Tibial artery (tissue), 4 donors: ENCODE measurements at regions not wholly inside any gene's neighbourhood (a gene's known extent, or its start where the extent isn't known, plus 50 kb on each side); places are given as distances from the start of the nearest gene placed in this dataset.

Source experiments
- DNase-seq, 2 donors: peaks; one replicate each; pipeline ENCODE4 v3.0.0-alpha.2; 2019
- H3K27ac ChIP-seq, 2 donors: fragments of 200-600 bp; sonication (generic) in 1 of 2; 1 replicate in 1 of 2; 2 replicates in 1 of 2; pipeline ENCODE4 v1.5.1; 2018 to 2019; ENCODE audit warnings: mild to moderate bottlenecking in 1 of 2
- H3K27me3 ChIP-seq, 2 donors: fragments of 200-600 bp; sonication (generic) in 1 of 2; one replicate each; pipeline versions ENCODE4 v1.5.1 to v1.6.0; 2016 to 2019
- H3K36me3 ChIP-seq, 3 donors: fragments of 200-600 bp; sonication (generic) in 2 of 3; one replicate each; pipeline ENCODE4 v1.5.1; 2016 to 2019; ENCODE audit warnings: mild to moderate bottlenecking in 2 of 3
- H3K4me1 ChIP-seq, 4 donors: fragments of 200-600 bp; sonication (generic) in 2 of 4; 1 replicate in 3 of 4; 2 replicates in 1 of 4; pipeline ENCODE4 v1.5.1; 2016 to 2019
- H3K4me3 ChIP-seq, 2 donors: fragments of 200-600 bp; sonication (generic) in 1 of 2; 1 replicate in 1 of 2; 2 replicates in 1 of 2; pipeline ENCODE4 v1.5.1; 2018 to 2019; ENCODE audit warnings: mild to moderate bottlenecking in 2 of 2
- H3K9me3 ChIP-seq, 3 donors: fragments of 200-600 bp; sonication (generic) in 1 of 3; one replicate each; pipeline ENCODE4 v1.5.1; 2016 to 2019
- intact Hi-C: fragments of 100-400 bp; cut with DNase I; formaldehyde crosslinking; loops from one replicate; pipeline ENCODE4 v1.15.0; 2023; ENCODE audit warnings: low total_unique reads
- TF ChIP-seq, protein P1 (sequence below), 2 experiments: fragments of 200-600 bp in 1 of 2; fragments of 450-650 bp in 1 of 2; IDR thresholded peaks; one replicate each; pipeline ENCODE4 v1.5.1; 2017 to 2019; ENCODE audit warnings: antibody characterized with exemption in 2 of 2, mild to moderate bottlenecking in 1 of 2, moderate library complexity in 1 of 2

DNA sequence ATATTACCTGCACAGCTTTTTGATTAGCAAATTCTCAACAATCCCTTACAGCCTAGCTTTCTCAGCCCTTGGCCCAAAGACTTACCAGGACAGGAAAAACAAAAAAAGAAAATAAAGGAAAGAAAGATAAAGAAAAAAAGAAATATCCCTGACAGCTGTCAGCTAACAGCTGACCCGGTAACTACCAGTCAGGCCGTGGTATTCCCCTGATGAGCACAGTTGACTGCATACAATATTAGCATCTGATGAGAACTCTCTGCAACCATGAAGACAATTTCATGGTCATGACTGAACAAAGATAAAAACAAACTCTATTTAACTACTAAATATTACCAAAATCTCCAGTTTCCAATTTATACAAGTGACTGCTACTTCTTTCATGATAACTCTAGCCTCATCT, 798.8 kb downstream of the PLA2G4A start:
- no peaks in the 10 kb centered on the region for H3K9me3 ChIP-seq
- TF ChIP-seq, protein P1, sequence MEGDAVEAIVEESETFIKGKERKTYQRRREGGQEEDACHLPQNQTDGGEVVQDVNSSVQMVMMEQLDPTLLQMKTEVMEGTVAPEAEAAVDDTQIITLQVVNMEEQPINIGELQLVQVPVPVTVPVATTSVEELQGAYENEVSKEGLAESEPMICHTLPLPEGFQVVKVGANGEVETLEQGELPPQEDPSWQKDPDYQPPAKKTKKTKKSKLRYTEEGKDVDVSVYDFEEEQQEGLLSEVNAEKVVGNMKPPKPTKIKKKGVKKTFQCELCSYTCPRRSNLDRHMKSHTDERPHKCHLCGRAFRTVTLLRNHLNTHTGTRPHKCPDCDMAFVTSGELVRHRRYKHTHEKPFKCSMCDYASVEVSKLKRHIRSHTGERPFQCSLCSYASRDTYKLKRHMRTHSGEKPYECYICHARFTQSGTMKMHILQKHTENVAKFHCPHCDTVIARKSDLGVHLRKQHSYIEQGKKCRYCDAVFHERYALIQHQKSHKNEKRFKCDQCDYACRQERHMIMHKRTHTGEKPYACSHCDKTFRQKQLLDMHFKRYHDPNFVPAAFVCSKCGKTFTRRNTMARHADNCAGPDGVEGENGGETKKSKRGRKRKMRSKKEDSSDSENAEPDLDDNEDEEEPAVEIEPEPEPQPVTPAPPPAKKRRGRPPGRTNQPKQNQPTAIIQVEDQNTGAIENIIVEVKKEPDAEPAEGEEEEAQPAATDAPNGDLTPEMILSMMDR (IDR thresholded peaks at IDR 0.05): no peak
- H3K36me3 ChIP-seq: no peaks in the 10 kb centered on the region
- intact Hi-C loops: no loop called here
- DNase-seq: no peak
- no peak overlapping the region for H3K4me3 ChIP-seq
- H3K27me3 ChIP-seq: no peaks in the 10 kb centered on the region
- H3K27ac ChIP-seq: no peak overlapping the region
- no peaks in the 10 kb centered on the region for H3K4me1 ChIP-seq

GRCh38 chr1:187629075-187629474, 800.3 kb downstream of the PLA2G4A start:
- no peak for DNase-seq
- Histone ChIP-seq H3K4me1 (no peaks in the 10 kb centered on the region), H3K9me3 (no peaks in the 10 kb centered on the region), H3K27me3 (no peaks in the 10 kb centered on the region), H3K4me3 (no peak overlapping the region), H3K36me3 (no peaks in the 10 kb centered on the region), H3K27ac (no peak overlapping the region)
- TF ChIP-seq, protein P1 (IDR thresholded peaks at IDR 0.05): no peak
- intact Hi-C loops: no loop called here

- intact Hi-C loops: loop anchor here (2.0 kb wide), 1 partner anchor 28 kb away; no protein-coding TSS in a partner anchor
- TF ChIP-seq, protein P1 (IDR thresholded peaks at IDR 0.05): no peak
- H3K4me3 ChIP-seq: no peak overlapping the region
- no peak for DNase-seq
- H3K36me3 ChIP-seq: no peaks in the 10 kb centered on the region
- H3K9me3 ChIP-seq: no peaks in the 10 kb centered on the region
- no peaks in the 10 kb centered on the region for H3K27me3 ChIP-seq
- no peaks in the 10 kb centered on the region for H3K4me1 ChIP-seq
- no peak overlapping the region for H3K27ac ChIP-seq
Measured at GRCh38 chr1:187630653-187631380, 802.1 kb downstream of the PLA2G4A start.

- DNase-seq: no peak
- H3K36me3 ChIP-seq: no peaks in the 10 kb centered on the region
- TF ChIP-seq, protein P1 (IDR thresholded peaks at IDR 0.05): no peak
- no peak overlapping the region for H3K4me3 ChIP-seq
- H3K9me3 ChIP-seq: no peaks in the 10 kb centered on the region
- H3K27me3 ChIP-seq: no peaks in the 10 kb centered on the region
- H3K4me1 ChIP-seq: no peaks in the 10 kb centered on the region
- no peak overlapping the region for H3K27ac ChIP-seq
- intact Hi-C loops: loop anchor here (2.0 kb wide), 1 partner anchor 27 kb away; no protein-coding TSS in a partner anchor
Measured at GRCh38 chr1:187631381-187631675, 802.6 kb downstream of the PLA2G4A start.

DNA sequence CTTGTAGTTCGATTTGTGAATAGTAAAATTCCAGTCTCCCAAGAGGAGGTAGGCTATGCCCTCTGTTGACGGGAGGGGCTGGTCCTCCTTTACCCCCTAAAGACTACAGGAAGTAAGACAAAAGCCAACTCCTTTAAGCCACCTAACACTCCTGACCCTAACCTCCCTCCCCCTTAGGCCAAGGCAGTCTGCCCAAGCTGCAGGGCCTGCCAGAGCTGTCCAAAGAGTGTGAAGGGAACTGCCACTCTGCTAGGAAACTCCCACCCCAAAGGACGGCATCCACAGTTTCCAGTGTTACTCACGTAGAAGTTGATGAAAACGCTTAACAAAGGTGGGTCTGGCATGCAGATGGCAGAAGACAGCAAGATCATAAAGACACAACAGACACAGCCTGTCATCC, 803.2 kb downstream of the PLA2G4A start:
- intact Hi-C loops: loop anchor here (2.0 kb wide), 1 partner anchor 27 kb away; no protein-coding TSS in a partner anchor
- TF ChIP-seq, protein P1 (IDR thresholded peaks at IDR 0.05): no peak
- DNase-seq: no peak
- no peaks in the 10 kb centered on the region for H3K9me3 ChIP-seq
- no peaks in the 10 kb centered on the region for H3K27me3 ChIP-seq
- H3K36me3 ChIP-seq: no peaks in the 10 kb centered on the region
- no peaks in the 10 kb centered on the region for H3K4me1 ChIP-seq
- no peak overlapping the region for H3K4me3 ChIP-seq
- H3K27ac ChIP-seq: no peak overlapping the region
